HG03457 (cell line): ENCODE measurements at regions not wholly inside any gene's neighbourhood (a gene's known extent, or its start where the extent isn't known, plus 50 kb on each side); places are given as distances from the start of the nearest gene placed in this dataset.

Source experiments
- ATAC-seq: cut with Tn5 transposase; IDR thresholded peaks from one replicate; pipeline ENCODE4 v1.9.1; 2021; ENCODE audit warnings: moderate number of reproducible peaks; ENCODE audit not compliant: unreplicated experiment

DNA sequence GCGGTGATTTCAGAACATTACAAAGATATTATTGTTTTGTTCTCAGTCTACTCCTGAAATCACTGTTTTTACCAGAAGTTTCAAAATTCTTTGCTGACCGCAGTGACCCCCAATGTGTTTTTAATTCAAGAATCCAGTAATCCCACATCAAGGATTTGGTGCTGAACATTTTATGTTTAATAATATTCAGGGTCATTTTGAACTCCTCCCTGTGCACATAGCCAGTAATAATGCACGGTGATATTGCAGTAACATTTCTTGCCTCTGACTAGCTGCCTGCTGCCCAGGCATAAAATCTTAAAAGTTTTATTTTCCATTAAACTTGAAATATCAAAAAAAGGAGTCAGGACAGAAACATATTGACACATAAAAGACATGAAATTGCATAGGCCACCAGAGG lies 443.4 kb upstream of the NCAM2 start:
- ATAC-seq: no peak

DNA sequence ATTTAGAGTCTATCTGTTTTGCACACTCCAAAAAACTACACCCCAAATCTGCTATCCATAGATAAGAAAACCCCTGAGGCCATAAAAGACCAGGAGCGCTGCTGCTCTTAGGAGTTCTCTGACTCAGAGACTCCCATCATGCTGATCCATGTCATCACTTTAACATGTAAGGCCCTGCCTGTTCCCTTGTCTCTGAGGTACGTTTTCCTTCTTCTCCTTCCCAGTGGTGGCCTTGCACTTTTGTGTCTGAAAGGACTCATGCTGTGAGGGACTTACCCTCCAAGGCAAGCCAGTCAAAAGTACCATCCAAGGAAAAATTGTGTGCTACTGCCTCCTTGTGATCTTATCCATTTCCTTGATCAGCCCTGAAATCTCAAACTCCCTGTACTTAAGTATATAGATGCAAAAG lies 427.4 kb upstream of the NCAM2 start:
- ATAC-seq: no peak

DNA sequence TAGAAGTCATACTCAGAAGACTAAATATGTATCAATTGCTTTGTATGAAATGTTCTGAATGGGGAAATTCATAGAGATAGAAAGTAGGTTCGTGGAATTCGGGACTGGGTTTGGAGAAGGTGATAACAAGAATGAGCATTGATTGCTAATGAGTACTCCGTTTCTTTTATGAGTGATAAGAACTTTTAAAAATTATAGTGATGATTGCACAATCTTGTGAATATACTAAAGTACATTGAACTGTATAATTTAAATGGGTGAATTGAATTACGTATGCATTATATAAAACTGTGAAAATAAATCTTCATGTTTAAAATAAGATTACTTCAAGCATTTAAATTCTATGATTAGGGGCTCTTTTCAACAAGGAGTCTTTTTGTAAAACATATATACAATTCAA lies 425.6 kb upstream of the NCAM2 start:
- ATAC-seq: no peak

DNA sequence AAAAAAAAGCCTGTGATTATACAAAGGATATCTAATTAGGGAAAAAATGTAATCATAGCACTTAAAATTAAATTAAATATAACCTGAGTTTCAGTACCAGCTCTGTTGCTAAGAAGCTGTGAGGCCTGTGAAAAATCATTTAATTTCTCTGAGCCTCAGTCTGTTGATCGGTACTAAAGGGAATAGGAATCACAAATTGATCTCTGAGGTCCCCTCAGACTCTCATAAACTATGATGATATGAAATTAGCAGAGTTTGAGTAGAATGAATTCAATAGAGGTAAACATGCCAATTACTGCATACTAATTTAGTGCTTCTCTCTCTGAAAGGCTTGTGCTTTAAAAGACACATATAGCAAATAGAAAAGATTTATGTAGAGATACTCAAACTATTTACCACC lies 416.8 kb upstream of the NCAM2 start:
- no peak for ATAC-seq

DNA sequence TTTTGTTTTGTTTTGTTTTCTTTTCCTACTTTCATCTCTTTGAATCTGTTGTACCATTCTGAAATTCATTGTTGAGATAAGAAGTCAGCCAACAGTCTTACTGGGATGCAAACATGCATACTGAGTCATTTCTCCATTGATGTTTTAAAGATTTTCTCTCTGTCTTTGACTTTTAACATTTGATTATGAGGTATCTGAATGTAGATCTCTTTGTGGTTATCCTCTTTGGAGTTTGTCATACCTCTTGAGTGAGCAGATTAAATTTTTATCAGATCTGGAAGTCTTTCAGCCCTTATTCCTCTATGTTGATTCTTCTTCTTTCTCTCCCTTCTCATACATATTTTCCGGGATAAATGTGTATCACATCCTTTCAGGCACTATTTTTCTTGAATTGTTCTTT lies 406.9 kb upstream of the NCAM2 start:
- no peak for ATAC-seq

DNA sequence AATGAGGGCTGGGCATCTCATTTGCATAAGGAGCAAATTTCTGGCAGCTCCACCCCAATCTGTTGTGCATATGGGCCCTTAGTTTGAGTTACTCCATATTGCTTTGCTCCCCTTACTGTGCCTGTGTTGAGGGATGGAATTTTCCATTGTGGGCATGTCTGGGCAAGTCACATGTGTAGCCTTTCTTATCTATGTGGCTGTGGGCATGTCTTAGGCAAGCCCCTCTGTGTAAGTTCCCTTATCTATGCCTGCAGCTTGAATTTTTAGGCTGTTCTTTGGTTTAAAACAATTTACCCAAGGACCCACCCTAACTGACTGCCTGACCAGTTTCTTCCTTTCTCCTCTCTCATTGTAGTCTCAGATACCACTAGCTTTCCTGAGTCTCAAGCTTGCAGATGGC lies 405.7 kb upstream of the NCAM2 start:
- no peak for ATAC-seq

DNA sequence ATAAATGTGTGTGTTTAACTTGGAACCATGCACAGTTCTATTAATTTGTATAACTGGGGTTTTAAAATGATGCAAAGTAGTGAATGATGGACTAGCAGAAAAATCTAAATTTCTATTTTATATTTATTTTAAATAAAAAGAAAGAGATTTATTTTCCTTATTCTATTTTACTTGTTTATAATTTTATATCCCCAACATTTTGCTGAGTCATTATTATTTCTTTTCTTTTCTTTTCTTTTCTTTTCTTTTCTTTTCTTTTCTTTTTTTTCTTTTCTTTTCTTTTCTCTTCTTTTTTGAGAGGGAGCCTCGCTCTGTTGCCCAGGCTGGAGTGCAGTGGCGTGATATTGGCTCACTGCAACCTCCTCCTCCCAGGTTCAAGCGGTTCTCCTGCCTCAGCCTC lies 395.0 kb upstream of the NCAM2 start:
- no peak for ATAC-seq

DNA sequence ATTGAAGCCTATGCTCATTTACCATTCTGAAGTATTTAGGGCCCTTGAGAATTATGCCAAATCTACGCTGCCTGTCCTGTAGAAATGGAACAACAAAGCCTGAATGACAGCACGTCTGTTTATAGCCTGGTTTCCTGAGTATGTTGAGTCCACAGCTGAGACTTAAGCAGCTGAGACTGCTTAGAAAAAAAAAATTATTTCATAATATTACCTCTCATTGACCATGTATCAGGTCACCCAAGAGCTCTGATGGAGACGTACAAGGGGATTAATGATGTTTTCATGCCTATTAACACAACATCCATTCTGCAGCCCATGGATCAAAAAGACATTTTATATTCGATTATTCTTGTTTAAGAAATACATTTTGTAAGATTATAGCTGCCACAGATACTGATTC lies 387.2 kb upstream of the NCAM2 start:
- ATAC-seq: no peak

DNA sequence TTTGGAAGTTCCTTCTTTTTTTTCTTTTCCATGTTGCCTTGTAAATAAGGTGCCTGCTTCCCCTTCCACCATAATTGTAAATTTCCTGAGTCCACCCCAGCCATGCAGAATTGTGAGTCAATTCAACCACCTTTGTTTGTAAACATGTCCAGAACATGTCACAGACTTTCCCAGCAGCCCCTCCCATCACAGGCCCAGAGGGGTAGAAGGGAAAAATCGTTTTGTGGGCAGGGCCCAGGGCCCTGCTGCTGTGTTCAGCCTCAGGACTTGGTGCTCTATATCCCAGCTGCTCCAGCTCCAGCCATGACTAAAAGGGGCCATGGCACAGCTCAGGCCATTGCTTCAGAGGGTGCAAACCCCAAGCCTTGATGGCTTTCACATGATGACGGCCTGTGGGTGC lies 384.6 kb upstream of the NCAM2 start:
- ATAC-seq: no peak

DNA sequence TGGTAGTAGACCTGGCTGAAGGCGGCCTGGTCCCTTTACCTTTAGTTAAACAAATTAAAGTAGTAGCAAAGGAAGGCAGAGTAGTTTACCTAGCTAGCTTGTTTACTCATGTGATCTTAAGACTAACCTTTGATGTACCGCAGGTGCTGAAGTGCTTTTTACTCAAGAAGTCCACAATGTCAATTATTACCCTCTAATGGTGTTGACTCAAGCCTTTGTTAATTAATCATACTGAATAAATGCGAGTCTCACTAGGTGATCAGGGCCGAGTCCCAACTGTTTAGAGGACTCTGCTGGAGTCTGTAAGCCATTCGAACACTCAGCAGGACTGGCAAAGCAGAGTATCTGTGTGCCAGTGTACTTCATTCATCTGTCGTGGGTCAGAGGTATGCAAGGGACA lies 381.1 kb upstream of the NCAM2 start:
- no peak for ATAC-seq

DNA sequence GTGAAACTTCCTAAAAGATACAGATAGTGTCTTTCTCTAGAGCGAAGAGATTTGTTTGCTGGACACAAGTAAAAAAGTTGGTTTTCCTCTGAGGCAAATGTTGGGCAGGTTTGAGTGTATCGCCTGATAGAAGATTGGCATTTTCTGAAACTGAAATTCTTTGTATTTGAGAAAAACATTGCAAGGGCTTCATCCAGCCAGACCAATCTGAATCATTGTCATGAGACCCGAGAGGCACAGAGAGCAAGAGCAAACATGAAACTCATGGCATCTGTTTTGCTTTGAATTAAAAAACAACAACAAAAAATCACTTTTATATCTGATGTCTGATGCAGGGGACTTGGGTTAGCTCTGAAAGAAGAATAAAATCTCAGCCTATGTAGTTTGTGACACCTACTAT lies 379.3 kb upstream of the NCAM2 start:
- ATAC-seq: no peak

DNA sequence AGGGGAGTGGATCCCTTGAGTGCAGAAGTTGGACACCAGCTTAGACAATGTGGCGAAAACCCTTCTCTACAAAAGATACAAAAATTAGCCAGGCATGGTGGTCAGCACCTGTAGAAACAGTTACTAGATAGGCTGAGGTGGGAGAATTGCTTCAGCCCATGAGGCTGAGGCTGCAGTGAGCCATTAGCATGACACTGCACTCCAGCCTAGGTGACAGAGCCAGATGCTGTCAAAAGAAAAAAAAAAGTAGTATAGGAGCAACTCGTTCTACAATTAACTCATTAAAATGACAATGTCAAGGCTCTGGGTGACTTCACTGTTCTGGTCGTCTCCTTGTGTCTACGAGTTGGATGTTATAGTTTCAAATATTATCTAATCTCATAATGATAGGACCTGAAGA lies 370.6 kb upstream of the NCAM2 start:
- ATAC-seq: no peak

DNA sequence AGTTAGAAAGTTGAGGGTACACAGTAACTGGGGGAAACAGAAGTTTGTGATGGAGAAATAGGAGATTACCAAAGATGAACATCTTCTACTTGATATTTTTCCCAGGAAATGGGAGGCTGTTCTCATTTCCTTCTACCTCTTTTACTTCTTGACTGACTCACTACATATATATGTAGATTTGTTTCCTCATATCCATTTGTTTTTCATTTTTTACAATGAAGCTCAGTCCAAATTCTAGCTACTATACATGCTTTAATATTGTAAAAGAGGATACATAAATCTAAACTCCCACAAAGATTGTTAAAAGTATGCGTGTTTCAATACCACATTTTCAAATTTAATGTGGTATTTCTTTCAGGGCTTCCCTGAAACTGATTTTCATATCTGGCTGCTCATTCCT lies 366.6 kb upstream of the NCAM2 start:
- ATAC-seq: no peak

DNA sequence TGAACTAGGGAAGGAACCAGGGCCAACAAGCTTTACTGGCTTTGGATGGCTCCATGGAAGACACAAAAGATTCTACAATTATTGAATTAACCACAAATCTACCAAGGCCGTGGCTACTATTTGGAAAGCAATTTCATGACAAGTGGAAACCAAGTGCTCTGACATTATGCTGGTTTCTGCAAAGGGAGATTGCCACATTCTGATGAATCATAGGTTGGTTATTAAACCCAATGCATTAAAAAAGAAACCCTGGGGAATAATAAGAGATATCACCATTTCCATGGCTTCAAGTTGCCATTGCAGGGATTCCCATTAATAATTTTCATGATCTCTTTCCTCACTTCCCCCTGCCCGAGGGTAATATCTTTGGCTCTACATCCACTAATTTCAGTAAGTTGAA lies 359.2 kb upstream of the NCAM2 start:
- no peak for ATAC-seq

DNA sequence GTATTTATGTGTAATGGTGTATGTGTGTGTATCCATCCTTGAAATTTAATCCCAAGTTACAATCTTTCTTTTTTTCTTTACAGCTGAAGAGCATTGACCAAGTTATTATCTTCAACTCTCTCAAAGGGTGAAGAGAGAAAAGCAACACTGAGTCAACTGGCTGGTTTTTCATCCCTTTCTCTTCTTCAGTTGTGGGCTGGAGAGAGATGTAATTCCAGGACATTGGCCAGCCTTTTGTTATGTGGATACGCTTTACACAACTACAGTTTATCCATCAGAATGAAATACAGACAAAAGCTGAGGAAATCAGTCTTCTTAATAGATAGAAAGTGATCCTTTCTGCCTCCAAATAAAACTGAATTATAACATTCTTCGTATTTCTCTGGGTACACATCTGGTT lies 357.0 kb upstream of the NCAM2 start:
- no peak for ATAC-seq

DNA sequence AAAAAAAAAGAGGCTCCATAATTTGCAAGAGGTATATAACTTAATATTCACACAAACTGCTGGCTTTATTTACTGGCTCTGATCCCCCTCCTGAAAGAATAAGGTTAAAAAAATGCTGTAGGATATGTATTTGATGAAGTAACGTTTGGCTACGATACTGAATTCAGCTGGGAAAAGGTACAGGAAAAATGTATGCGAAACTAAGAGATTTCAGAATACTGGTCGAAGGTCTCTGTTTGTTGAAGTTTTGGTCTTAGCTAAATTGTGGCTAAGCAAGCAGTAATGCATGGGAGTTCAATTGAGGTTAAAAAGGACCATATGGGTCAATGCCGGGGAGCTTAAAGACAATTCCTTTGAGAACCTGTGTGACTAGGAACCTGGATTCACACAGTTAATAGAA lies 355.5 kb upstream of the NCAM2 start:
- ATAC-seq: no peak

DNA sequence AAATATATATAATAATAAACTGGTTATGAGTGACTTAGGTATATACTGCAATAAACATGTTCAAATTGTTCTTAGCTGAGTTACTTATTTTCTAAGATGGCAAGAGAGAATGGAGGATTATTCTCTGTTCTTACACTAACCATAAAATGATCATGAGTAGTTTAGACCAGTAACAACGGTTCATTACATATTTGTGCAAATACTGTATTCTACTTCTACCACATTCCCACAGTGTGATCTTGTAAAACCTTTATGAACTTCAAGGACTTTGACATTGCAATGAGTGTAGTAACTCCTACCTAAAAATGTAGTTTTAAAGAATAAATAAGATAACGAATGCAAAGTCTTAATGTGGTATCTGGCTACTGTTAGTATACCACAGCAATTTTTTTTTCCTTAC lies 353.7 kb upstream of the NCAM2 start:
- no peak for ATAC-seq

DNA sequence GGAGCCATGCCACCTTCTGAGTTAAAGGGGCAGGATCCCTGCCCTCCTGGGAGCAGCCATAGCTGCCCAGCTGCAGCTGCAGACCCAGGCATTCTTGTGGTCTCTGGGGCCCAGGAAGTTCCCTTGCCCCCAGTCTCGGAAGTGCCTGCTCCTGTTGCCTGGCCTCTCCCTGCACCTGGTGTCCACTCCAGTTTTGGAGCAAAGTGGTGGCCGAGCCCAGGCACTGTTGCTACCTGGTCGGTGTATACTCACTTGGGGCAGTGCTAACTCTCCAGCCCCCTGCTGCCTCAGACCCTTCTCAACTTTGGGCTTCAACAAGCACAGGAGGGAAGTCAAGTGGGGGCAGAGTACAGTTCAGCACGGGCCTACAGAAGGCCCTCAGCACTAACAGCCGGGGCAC lies 352.9 kb upstream of the NCAM2 start:
- no peak for ATAC-seq

DNA sequence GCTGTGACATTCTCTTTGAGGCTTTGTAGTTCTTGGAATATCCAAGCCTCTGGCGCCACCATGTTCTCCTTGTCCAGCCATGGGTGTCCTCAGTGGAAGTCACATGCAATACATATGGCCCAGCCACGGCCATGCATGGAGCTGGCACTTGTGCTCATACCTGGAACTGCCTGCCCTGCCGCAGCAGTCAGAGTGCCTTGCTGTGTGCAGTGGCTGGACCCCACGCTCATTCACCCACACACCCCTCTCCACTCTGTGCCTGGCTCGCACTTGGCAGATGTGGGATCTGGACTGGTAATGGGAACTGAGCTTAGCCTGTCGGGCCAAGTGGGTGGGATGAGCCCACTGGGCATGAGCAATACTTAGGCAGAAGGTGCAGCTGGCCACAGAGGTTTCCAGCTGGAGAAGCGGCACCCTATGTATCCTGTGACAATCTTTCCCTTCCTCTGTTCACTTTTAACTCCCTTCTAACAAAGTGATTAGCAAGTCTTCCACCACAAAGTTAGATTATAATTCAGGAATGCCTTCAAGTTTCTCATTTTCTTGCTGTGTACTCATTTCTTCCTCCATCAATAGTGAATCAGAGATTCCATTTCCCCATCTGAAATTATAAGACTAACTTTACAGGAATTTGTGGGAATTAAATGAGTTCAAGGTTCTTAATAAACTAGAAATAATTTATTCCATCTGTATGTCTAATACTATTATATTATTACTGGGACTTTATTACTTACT lies 351.6 kb upstream of the NCAM2 start:
- ATAC-seq: no peak

DNA sequence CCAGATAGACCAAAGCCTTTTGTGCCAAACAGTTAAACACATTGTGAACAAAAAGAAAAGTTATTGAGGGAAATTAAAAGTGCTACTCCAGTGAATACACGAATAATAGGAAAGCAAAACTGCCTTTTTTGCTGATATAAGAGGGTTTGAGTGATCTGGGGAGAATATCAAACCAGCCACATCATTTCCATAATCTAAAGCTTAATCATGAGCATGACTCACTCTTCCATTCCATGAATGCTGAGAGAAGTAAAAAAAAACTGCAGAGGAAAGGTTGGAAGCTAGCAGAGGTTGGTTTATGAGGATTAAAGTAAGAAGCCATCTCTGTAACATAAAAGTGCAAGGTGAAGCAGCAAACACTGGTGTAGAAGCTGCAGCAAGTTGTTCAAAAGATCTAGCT lies 350.6 kb upstream of the NCAM2 start:
- no peak for ATAC-seq

DNA sequence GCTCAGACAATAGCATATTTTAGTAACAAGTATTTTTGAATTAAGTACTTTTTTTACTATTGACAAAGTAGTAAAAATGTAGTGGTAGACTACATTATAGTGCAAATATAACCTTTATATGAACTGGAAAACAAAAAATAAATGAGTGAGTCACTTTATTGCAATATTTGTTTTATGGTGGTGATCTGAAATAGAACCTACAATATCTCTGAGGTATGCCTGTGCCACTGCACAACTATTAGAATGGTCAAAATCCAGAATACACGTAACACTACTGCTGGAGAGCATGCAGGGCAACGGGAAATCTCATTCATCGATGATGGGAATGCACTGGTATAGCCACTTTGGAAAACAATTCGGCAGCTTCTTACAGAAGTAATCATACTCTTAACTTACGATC lies 349.0 kb upstream of the NCAM2 start:
- ATAC-seq: no peak

DNA sequence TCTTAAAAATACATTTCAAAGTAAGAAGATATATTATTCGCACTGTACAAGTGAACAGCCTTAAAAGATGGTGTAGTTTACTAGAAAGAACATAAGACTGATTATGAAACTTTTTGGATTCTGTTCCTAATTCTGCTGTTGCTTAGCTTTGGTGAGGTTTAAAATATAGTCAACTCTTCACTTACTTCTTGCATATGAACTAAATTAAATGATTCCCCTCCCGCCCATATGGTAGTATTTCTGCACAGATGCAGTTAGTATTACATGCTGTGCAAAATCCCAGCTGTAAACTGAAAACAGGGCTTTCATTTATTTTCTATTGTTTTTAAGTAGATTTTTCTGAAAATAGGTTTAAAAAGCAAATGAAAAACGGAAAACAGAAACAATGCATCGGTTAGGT lies 345.4 kb upstream of the NCAM2 start:
- ATAC-seq: no peak

DNA sequence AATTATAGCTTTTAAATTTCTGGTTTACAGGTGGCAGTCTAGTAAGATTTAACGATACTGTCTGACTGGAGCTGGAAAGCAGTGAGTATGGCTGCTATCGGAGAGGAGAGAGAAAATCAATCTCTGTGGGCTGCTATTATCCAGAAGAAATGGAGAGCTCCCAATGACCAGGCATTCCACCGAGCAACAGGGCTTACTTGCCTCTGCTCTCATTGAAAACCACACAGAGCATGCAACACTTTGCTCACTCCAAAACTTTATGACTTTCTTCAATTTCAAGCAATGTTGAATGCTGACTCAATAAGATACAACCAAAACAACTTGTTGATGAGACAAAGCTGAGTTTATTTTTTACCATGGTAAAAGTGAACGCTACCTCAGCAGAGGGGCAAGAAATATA lies 337.0 kb upstream of the NCAM2 start:
- no peak for ATAC-seq
